HCT116 (cell line): ENCODE measurements at regions not wholly inside any gene's neighbourhood (a gene's known extent, or its start where the extent isn't known, plus 50 kb on each side); places are given as distances from the start of the nearest gene placed in this dataset.

ENCODE experiments used
- ATAC-seq: fragments of 200-7000 bp; cut with Tn5 transposase; 2 replicates; pipeline ENCODE4 v1.9.1; 2020; ENCODE audit warnings: mild to moderate bottlenecking, moderate library complexity
- BruUV-seq: library from RNA; stranded (reverse); fragments of 400-500 nt; replicated peaks from 2 replicates; lab custom pipeline; 2021; lab: Mats Ljungman, UMichigan
- CTCF ChIA-PET: fragments of 300-600 bp; sonication (Branson Sonifier 250); formaldehyde crosslinking; loops from one replicate; lab custom pipeline; 2021; ENCODE audit warnings: antibody characterized with exemption; lab: Charles Lee
- POLR2A ChIA-PET: fragments of 300-600, 350-600 bp; sonication (Branson Sonifier 250); formaldehyde crosslinking; loops from one replicate; lab custom pipeline; 2021; ENCODE audit warnings: antibody characterized with exemption; lab: Charles Lee
- RAD21 ChIA-PET, 2 experiments: fragments of 300-600 bp; sonication (Branson Sonifier 250); formaldehyde crosslinking; loops; one replicate each; lab custom pipeline; 2023; ENCODE audit warnings: low total read pairs in 2 of 2; ENCODE audit not compliant: uncharacterized antibody in 2 of 2, unreplicated experiment in 2 of 2, low non-redundant PET in 1 of 2; lab: Charles Lee
- DNase-seq: peaks from one replicate; pipeline ENCODE4 v3.0.0-alpha.2; 2010; ENCODE audit warnings: low read depth, low spot score
- H2AFZ ChIP-seq: fragments of 200-600 bp; shearing (Covaris generic), sonication (generic); 2 replicates; pipeline ENCODE4 v1.6.1; 2017; ENCODE audit warnings: low read depth, mixed run types, mixed read lengths, antibody characterized with exemption, low read length; ENCODE audit not compliant: poor library complexity, severe bottlenecking
- H3K27ac ChIP-seq: 2 replicates; pipeline ENCODE4 v1.5.1; 2012; ENCODE audit warnings: low read depth, low read length
- H3K27me3 ChIP-seq: fragments of 200-600 bp; sonication (generic); 2 replicates; pipeline ENCODE4 v1.6.1; 2016; ENCODE audit warnings: mixed run types, low read length, mixed read lengths; ENCODE audit not compliant: insufficient read depth
- H3K36me3 ChIP-seq, 2 experiments: fragments of 200-500 bp in 1 of 2; fragments of 200-600 bp in 1 of 2; sonication (Bioruptor generic) in 1 of 2; sonication (generic) in 1 of 2; 2 replicates each; pipeline versions ENCODE4 v1.5.1 to v1.6.1; 2014 to 2016; ENCODE audit warnings: low read length in 2 of 2, inconsistent platforms in 1 of 2, mixed read lengths in 1 of 2, mixed run types in 1 of 2; ENCODE audit not compliant: insufficient read depth in 2 of 2, control insufficient read depth in 1 of 2
- H3K4me1 ChIP-seq, 2 experiments: fragments of 200-600 bp in 1 of 2; sonication (generic) in 1 of 2; 2 replicates each; pipeline versions ENCODE4 v1.5.1 to v1.6.1; 2012 to 2017; ENCODE audit warnings: low read length in 2 of 2, inconsistent platforms in 1 of 2, mild to moderate bottlenecking in 1 of 2, mixed read lengths in 1 of 2, mixed run types in 1 of 2, moderate library complexity in 1 of 2; ENCODE audit not compliant: insufficient read depth in 2 of 2, control insufficient read depth in 1 of 2
- H3K4me2 ChIP-seq: fragments of 200-600 bp; sonication (generic); 2 replicates; pipeline ENCODE4 v1.6.1; 2017; ENCODE audit warnings: mixed run types, low read length, mixed read lengths
- H3K4me3 ChIP-seq, 2 experiments: fragments of 200-600 bp in 1 of 2; sonication (generic) in 1 of 2; replicated peaks in 1 of 2; 2 replicates each; pipeline ENCODE4 v1.5.1; 2011 to 2016; ENCODE audit warnings: low read length in 2 of 2, control low read depth in 1 of 2, low read depth in 1 of 2, mild to moderate bottlenecking in 1 of 2, mixed read lengths in 1 of 2, mixed run types in 1 of 2
- H3K79me2 ChIP-seq: fragments of 200-600 bp; sonication (generic); 2 replicates; pipeline ENCODE4 v1.6.1; 2017; ENCODE audit warnings: mild to moderate bottlenecking, mixed run types, low read length, moderate library complexity, mixed read lengths; ENCODE audit not compliant: insufficient read depth
- H3K9ac ChIP-seq: fragments of 200-600 bp; sonication (generic); 2 replicates; pipeline ENCODE4 v1.6.1; 2016; ENCODE audit warnings: low read length, mixed read lengths
- H3K9me2 ChIP-seq: fragments of 200-600 bp; sonication (generic), shearing (Covaris generic); 2 replicates; pipeline ENCODE4 v1.6.1; 2017; ENCODE audit warnings: mixed run types, mild to moderate bottlenecking, moderate library complexity; ENCODE audit not compliant: insufficient read depth
- H3K9me3 ChIP-seq, 2 experiments: fragments of 200-500 bp in 1 of 2; fragments of 200-600 bp in 1 of 2; sonication (Bioruptor generic) in 1 of 2; sonication (generic) in 1 of 2; 2 replicates each; pipeline ENCODE4 v1.6.1; 2014 to 2017; ENCODE audit warnings: low read length in 2 of 2, mixed read lengths in 2 of 2, inconsistent platforms in 1 of 2, low read depth in 1 of 2, mild to moderate bottlenecking in 1 of 2, mixed run types in 1 of 2, moderate library complexity in 1 of 2; ENCODE audit not compliant: control insufficient read depth in 1 of 2, insufficient read depth in 1 of 2
- H4K20me1 ChIP-seq: fragments of 200-600 bp; sonication (generic), shearing (Covaris generic); 2 replicates; pipeline ENCODE4 v1.6.1; 2017; ENCODE audit warnings: mixed run types, mild to moderate bottlenecking, moderate library complexity; ENCODE audit not compliant: insufficient read depth
- CBX3 ChIP-seq: IDR thresholded peaks from 2 replicates; pipeline ENCODE4 v1.6.1; 2012; ENCODE audit warnings: low read depth
- CEBPB ChIP-seq: IDR thresholded peaks from 2 replicates; pipeline ENCODE4 v1.6.1; 2012; ENCODE audit warnings: low read depth
- FOSL1 ChIP-seq: IDR thresholded peaks from 2 replicates; pipeline ENCODE4 v1.6.1; 2012; ENCODE audit warnings: low read depth
- JUND ChIP-seq: IDR thresholded peaks from 2 replicates; pipeline ENCODE4 v1.6.1; 2012
- POLR2A ChIP-seq: IDR thresholded peaks from 2 replicates; pipeline ENCODE4 v1.7.0; 2011; ENCODE audit warnings: borderline replicate concordance; ENCODE audit not compliant: insufficient read depth, insufficient read length; ENCODE audit errors: extremely low read depth
- POLR2AphosphoS5 ChIP-seq: IDR thresholded peaks from 2 replicates; pipeline ENCODE4 v1.6.1; 2011; ENCODE audit warnings: mild to moderate bottlenecking, low read depth, low read length, moderate library complexity
- RAD21 ChIP-seq: IDR thresholded peaks from 2 replicates; pipeline ENCODE4 v1.6.1; 2012; ENCODE audit warnings: low read depth, mild to moderate bottlenecking
- SIN3A ChIP-seq: IDR thresholded peaks from 2 replicates; pipeline ENCODE4 v1.6.1; 2012; ENCODE audit warnings: low read depth
- SP1 ChIP-seq: IDR thresholded peaks from 2 replicates; pipeline ENCODE4 v1.6.1; 2012; ENCODE audit warnings: low read depth
- SRF ChIP-seq: IDR thresholded peaks from 2 replicates; pipeline ENCODE4 v1.6.1; 2012; ENCODE audit warnings: low read depth
- TCF7L2 ChIP-seq: IDR thresholded peaks from 2 replicates; pipeline ENCODE4 v1.7.0; 2011; ENCODE audit warnings: borderline replicate concordance, inconsistent platforms; ENCODE audit not compliant: insufficient read depth, insufficient read length; ENCODE audit errors: extremely low read depth
- YY1 ChIP-seq: IDR thresholded peaks from 2 replicates; pipeline ENCODE4 v1.6.1; 2011; ENCODE audit warnings: low read length, low read depth, moderate library complexity, mild to moderate bottlenecking; ENCODE audit not compliant: insufficient replicate concordance; ENCODE audit errors: extremely low read depth
- ZFX ChIP-seq: fragments of 450-650 bp; IDR thresholded peaks from 2 replicates; pipeline ENCODE4 v1.6.1; 2017
- ZNF274 ChIP-seq: fragments of 200-500 bp; sonication (Bioruptor generic); IDR thresholded peaks from 2 replicates; pipeline ENCODE4 v1.6.1; 2014; ENCODE audit warnings: mild to moderate bottlenecking, low read depth, low read length, inconsistent platforms
- intact Hi-C: fragments of 100-400 bp; cut with micrococcal nuclease; formaldehyde crosslinking; loops from 2 replicates; pipeline ENCODE4 v1.10.0; 2022
- TF ChIP-seq, protein P1 (sequence below): IDR thresholded peaks from 2 replicates; pipeline ENCODE4 v1.6.1; 2012
- TF ChIP-seq, protein P2 (sequence below), 3 experiments: fragments of 200-600 bp in 1 of 3; sonication (generic) in 1 of 3; IDR thresholded peaks in 2 of 3; conservative IDR thresholded peaks in 1 of 3; 2 replicates each; pipeline ENCODE4 v1.5.1; 2012 to 2017; ENCODE audit warnings: low read depth in 2 of 3, low read length in 2 of 3, antibody characterized with exemption in 1 of 3, borderline replicate concordance in 1 of 3, control low read depth in 1 of 3, mild to moderate bottlenecking in 1 of 3, mixed read lengths in 1 of 3, mixed run types in 1 of 3, moderate library complexity in 1 of 3; ENCODE audit not compliant: insufficient read depth in 1 of 3
- TF ChIP-seq, protein P3 (sequence below): IDR thresholded peaks from 2 replicates; pipeline ENCODE4 v1.6.1; 2011; ENCODE audit warnings: mild to moderate bottlenecking, low read length, moderate library complexity; ENCODE audit not compliant: insufficient replicate concordance; ENCODE audit errors: extremely low read depth

DNA sequence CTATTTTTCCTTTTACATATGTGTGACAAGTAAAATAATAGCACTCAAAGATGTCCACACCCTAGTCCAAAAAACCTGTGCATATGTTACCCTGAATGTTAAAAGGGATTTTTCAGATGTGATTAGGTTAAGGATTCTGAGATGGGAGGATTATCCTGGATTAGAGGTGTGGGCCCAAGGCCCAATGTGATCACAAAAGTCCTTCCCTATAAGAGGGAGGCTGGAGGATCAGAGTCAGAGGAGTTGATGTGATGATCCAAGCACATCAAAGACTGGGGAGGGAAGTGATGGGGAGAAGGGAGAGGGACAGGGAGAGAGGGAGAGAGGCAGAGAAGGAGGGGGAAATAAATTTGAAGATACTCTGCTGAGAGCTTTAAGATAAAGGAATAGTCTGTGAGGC, 512.6 kb downstream of the PLOD2 start:
- DNase-seq (no peak), ATAC-seq (no peak)
- Histone ChIP-seq H3K4me1 (no peaks in the 10 kb centered on the region), H3K27ac (no peak overlapping the region), H3K4me3 (no peak overlapping the region), H3K27me3 (no peaks in the 10 kb centered on the region), H3K9ac (no peak overlapping the region), H3K9me3 (no peaks in the 10 kb centered on the region), H3K79me2 (no peaks in the 10 kb centered on the region), H3K4me2 (no peak overlapping the region), H4K20me1 (no peaks in the 10 kb centered on the region), H3K9me2 (no peaks in the 10 kb centered on the region), H3K36me3 (no peaks in the 10 kb centered on the region), H2AFZ (no peak overlapping the region)
- ChIA-PET POLR2A (no interaction called here), CTCF (no interaction called here), RAD21 (no interaction called here)
- intact Hi-C loops = no loop called here
- TF ChIP-seq POLR2AphosphoS5 = no peak
- no peak for TF ChIP-seq JUND
- TF ChIP-seq, protein P1, sequence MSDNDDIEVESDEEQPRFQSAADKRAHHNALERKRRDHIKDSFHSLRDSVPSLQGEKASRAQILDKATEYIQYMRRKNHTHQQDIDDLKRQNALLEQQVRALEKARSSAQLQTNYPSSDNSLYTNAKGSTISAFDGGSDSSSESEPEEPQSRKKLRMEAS = no peak
- no peak for TF ChIP-seq POLR2A
- no peak for TF ChIP-seq FOSL1
- no peak for TF ChIP-seq TCF7L2
- TF ChIP-seq CBX3 = no peak
- TF ChIP-seq ZFX = no peak
- no peak for TF ChIP-seq YY1
- BruUV-seq = no TSS peak

DNA sequence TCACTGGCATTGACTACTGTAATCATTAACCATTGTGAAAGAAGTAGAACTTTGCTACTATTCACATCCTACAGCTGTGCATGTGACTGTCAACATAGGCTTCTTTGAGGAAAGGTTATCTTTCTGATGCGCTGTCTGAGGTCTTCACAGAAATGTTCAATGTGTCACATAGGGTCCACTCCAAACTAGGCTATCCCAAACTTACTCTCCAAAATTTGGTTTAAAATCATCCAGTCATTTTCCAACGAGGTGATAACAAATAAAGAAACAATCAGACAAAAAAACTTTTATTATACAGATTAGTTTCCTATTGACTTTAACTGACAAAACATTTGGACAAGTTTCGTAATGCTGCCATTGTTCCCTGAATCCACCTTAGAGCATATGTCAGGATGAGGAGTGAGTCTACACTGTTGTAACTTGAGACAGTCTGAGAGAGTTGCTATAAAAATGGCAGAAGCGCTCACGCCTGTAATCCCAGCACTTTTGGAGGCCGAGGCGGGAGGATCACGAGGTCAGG, 511.6 kb downstream of the PLOD2 start:
- Histone ChIP-seq H3K27ac (no peak overlapping the region), H2AFZ (no peak overlapping the region), H3K27me3 (no peaks in the 10 kb centered on the region)
- TF ChIP-seq, protein P2, sequence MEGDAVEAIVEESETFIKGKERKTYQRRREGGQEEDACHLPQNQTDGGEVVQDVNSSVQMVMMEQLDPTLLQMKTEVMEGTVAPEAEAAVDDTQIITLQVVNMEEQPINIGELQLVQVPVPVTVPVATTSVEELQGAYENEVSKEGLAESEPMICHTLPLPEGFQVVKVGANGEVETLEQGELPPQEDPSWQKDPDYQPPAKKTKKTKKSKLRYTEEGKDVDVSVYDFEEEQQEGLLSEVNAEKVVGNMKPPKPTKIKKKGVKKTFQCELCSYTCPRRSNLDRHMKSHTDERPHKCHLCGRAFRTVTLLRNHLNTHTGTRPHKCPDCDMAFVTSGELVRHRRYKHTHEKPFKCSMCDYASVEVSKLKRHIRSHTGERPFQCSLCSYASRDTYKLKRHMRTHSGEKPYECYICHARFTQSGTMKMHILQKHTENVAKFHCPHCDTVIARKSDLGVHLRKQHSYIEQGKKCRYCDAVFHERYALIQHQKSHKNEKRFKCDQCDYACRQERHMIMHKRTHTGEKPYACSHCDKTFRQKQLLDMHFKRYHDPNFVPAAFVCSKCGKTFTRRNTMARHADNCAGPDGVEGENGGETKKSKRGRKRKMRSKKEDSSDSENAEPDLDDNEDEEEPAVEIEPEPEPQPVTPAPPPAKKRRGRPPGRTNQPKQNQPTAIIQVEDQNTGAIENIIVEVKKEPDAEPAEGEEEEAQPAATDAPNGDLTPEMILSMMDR (IDR thresholded peaks at IDR 0.05 in 2 of 3, conservative IDR thresholded peaks at IDR 0.05 in 1 of 3; ENCODE audit: borderline replicate concordance in 1 of 3, insufficient read depth in 1 of 3, low read depth in 2 of 3, low read length in 2 of 3) = no peak
- TF ChIP-seq ZNF274 = no peak
- TF ChIP-seq POLR2A = no peak
- no peak for TF ChIP-seq SIN3A
- no peak for TF ChIP-seq CEBPB
- TF ChIP-seq SP1 = no peak
- TF ChIP-seq RAD21 = no peak
- no peak for TF ChIP-seq JUND
- no peak for TF ChIP-seq CBX3
- no peak for TF ChIP-seq SRF
- no peak for TF ChIP-seq POLR2AphosphoS5
- TF ChIP-seq, protein P3, sequence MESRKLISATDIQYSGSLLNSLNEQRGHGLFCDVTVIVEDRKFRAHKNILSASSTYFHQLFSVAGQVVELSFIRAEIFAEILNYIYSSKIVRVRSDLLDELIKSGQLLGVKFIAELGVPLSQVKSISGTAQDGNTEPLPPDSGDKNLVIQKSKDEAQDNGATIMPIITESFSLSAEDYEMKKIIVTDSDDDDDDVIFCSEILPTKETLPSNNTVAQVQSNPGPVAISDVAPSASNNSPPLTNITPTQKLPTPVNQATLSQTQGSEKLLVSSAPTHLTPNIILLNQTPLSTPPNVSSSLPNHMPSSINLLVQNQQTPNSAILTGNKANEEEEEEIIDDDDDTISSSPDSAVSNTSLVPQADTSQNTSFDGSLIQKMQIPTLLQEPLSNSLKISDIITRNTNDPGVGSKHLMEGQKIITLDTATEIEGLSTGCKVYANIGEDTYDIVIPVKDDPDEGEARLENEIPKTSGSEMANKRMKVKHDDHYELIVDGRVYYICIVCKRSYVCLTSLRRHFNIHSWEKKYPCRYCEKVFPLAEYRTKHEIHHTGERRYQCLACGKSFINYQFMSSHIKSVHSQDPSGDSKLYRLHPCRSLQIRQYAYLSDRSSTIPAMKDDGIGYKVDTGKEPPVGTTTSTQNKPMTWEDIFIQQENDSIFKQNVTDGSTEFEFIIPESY = no peak
- TF ChIP-seq, all 23 proteins: peak for 0
- no peak overlapping the region for H3K4me2 ChIP-seq
- intact Hi-C loops = no loop called here
- no peak overlapping the region for H3K9ac ChIP-seq
- CTCF ChIA-PET = no interaction called here
- no peaks in the 10 kb centered on the region for H3K79me2 ChIP-seq
- H3K4me1 ChIP-seq = no peaks in the 10 kb centered on the region
- H4K20me1 ChIP-seq = no peaks in the 10 kb centered on the region
- ATAC-seq (no peak), DNase-seq (no peak)
- no peak overlapping the region for H3K4me3 ChIP-seq
- POLR2A ChIA-PET = no interaction called here
- H3K36me3 ChIP-seq = no peaks in the 10 kb centered on the region
- no peaks in the 10 kb centered on the region for H3K9me2 ChIP-seq
- RAD21 ChIA-PET = no interaction called here
- no peaks in the 10 kb centered on the region for H3K9me3 ChIP-seq
- no TSS peak for BruUV-seq
